ENCODE measurements at regions not wholly inside any gene's neighbourhood (a gene's known extent, or its start where the extent isn't known, plus 50 kb on each side); places are given as distances from the start of the nearest gene placed in this dataset.

DNA sequence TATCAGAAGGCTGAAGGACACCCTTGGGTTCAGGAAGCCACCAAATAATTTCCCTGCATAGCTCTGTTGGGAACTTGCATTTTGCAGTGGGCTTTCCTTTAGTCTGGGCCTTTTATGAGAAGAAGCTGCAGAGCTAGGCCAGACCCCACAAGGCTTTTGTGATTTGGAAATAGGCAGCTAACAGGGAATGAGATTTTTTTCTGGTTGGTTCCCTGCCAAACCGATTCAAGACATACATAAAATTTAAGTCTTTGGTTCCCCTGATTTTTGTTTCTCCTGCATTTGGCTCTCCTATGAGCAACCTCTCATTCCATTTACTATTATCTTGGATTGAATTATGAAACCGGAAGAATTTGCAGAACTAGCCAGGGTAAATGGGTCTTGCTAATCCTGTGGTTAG is 81.5 kb upstream of the PTCH1 start:
- TF ChIP-seq, protein P1, sequence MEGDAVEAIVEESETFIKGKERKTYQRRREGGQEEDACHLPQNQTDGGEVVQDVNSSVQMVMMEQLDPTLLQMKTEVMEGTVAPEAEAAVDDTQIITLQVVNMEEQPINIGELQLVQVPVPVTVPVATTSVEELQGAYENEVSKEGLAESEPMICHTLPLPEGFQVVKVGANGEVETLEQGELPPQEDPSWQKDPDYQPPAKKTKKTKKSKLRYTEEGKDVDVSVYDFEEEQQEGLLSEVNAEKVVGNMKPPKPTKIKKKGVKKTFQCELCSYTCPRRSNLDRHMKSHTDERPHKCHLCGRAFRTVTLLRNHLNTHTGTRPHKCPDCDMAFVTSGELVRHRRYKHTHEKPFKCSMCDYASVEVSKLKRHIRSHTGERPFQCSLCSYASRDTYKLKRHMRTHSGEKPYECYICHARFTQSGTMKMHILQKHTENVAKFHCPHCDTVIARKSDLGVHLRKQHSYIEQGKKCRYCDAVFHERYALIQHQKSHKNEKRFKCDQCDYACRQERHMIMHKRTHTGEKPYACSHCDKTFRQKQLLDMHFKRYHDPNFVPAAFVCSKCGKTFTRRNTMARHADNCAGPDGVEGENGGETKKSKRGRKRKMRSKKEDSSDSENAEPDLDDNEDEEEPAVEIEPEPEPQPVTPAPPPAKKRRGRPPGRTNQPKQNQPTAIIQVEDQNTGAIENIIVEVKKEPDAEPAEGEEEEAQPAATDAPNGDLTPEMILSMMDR (IDR thresholded peaks at IDR 0.05): no peak

DNA sequence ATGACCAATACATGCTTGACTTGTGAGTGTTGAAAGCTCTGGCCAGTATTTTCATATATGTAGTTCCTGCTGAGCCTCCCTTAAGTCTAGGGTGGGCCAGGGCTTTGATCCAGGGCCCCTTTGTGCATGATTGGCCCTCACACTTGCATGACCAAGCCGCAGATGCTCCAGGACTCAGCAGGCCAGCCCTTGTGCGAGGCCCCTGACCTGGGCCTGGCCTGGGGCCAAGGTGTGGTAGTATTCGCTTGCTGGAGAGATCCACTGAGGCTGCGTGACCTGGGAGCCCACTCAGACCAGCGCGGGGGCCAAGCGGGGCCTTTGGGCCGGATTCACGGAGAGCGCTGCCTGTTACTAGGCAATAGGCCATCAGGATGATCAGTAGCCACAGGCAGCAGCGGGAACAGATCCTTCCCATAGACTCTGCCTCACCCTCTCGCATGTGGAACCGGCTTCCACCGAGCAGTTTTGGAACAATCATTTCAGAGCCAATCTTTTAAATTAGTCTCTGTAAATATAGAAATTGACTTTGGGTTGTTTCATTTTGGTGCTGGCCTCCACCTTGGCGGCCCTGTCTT is 79.0 kb upstream of the PTCH1 start:
- TF ChIP-seq, protein P1 (IDR thresholded peaks at IDR 0.05): no peak

DNA sequence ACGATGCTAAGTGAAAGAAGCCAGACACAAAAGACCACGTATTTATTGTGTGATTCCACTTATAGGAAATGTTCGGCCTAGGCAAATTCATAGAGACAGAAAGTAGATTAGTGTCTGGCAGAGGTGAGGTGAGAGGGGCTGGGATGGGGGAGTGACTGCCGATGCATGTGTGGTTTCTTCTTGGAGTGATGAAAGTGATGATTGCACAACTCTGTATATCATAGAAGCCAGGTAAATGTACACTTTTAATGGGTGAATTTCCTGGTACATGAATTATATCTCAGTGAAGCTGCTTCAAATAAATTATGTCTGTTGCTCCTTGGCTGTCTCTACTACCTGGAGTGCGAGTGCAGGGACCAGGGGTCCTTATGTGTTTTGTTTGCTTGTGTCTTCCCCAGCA is 76.2 kb upstream of the PTCH1 start:
- TF ChIP-seq, protein P1 (IDR thresholded peaks at IDR 0.05): no peak

DNA sequence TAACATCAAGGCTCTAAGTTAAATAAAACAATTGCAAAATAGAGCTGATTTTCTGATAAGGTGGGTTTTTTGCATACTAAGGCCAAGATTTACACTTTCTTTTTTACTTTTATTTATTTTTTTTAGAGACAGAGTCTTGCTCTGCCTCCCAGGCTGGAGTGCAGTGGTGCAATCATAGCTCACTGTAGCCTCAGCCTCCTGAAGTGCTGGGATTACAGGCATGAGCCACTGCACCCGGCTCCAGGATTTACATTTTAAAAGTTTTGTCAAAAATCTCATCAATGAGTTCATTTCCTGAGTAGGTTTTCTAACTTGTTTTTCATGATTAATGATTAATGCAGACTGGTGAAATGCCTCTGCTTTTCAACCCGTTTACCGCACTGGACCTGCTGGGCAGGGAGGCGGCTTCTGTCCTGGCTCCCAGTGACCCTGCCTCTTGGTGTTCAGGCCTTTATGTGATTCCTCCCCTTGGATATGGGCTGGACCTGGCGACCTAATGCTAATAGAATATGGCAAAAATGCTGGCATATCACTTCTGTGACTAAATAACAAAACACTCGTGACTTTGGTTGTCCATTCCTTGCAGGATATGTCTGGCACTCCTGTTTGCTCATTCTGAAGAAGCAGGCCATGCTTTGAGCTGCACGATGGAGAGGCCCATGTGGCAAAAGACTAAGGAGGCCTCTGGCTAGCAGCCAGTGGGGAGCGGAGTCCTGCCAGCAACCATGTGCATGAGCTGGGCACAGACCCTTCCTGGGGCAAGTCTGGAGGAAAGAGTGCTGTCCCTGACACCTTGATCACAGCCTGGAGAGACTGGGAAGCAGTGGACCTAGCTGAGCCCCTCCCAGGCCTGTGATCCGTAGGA is 72.2 kb upstream of the PTCH1 start:
- TF ChIP-seq, protein P1 (IDR thresholded peaks at IDR 0.05): no peak

DNA sequence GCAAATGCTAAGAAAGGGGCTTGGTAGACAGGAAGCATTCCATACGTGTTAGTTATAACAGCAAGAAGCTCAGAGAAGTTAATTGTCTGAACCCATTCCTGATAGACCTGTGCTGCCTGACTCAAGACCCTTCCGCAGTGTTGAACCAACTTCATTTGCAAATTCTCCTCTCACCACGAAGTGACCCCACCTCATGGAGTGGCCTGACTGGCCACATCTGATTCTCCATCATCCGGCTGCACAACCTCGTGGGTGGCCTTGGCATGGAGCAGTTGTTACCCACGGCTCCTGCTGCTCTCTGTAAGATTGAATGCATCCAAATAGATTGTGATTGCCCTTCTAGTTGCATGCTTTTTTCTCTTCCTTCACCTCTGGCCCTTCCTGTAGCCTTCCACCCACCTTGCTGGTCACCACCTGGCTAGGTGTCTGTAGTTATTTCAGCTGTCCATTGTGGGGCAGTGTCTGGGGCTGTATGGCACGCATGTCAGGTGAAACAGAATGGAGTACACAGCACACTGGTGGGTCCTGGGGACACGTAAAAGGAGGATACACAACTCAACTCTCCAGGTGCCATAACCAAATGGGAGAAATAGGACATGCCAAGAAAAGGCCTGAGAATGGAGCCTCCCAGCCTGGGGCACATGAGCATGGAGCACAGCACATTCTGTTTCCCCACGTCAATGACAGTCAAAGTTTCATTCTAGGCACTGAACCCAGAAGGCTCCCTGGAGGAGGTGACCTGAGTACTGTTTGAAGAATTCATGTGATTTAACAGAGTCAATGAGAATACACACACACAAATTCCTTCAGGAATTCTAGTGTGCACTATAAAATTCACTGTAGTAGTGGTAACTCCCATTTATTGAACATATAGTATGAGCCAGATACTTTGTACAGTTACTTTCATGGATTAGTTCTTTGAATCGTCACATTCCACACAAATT is 70.5 kb upstream of the PTCH1 start:
- TF ChIP-seq, protein P1 (IDR thresholded peaks at IDR 0.05): no peak

DNA sequence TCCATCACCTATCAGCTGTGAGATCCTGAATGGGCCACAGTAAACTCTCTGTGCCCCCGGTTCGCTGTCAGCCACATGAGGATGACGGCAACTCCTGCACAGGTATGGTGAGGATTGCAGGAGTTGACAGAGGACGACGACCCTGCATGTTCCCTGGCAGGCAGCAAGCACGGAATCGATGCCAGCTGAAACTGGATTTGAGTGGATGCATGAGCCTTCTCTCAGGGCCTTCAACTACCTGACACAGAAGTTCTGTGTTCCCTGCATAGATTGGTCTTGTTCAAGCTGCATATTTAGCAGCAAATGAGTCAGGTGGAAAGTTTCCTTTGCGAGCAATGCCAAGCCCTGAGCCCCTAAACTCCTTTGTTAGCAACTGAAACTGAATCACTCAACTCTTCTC is 69.6 kb upstream of the PTCH1 start:
- TF ChIP-seq, protein P1 (IDR thresholded peaks at IDR 0.05): no peak

DNA sequence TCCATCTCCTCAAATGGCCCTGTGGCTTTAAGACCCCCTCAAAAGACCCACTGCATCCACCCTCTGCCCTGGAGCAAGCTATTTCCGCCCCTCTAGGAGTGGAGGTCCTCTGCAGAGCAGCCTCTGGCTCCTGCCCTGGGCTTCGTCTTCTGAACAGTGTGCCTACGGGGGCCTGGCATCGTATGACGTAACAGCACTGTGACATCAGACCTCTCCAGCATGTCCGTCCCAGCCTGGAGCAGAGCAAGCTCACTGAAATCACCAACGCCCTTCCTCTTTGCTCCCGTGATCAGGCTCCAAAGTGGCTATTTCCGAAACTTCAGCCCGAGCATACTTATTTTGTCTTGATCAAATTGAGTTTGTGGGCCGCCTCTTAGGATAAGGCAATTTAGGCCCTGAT is 69.1 kb upstream of the PTCH1 start:
- TF ChIP-seq, protein P1 (IDR thresholded peaks at IDR 0.05): no peak
